ENCODE measurements at regions not wholly inside any gene's neighbourhood (a gene's known extent, or its start where the extent isn't known, plus 50 kb on each side); places are given as distances from the start of the nearest gene placed in this dataset.

- DNase-seq = no peak
Measured at GRCh38 chr7:34207810-34208209, 302.5 kb downstream of the BMPER start.

GRCh38 chr7:34208878-34209621, 303.7 kb downstream of the BMPER start:
- DNase-seq = peak; percentile 50 to 79

GRCh38 chr7:34211018-34211417, 305.7 kb downstream of the BMPER start:
- no peak for DNase-seq

GRCh38 chr7:34217972-34218371, 312.6 kb downstream of the BMPER start:
- DNase-seq = no peak

GRCh38 chr7:34219153-34219718, 313.9 kb downstream of the BMPER start:
- DNase-seq = no peak

GRCh38 chr7:34220506-34221185, 315.3 kb downstream of the BMPER start:
- DNase-seq = no peak

GRCh38 chr7:34222316-34222715, 317.0 kb downstream of the BMPER start:
- no peak for DNase-seq

- no peak for DNase-seq
Measured at GRCh38 chr7:34222722-34223121, 317.4 kb downstream of the BMPER start.

- no peak for DNase-seq
Measured at GRCh38 chr7:34224281-34224680, 318.9 kb downstream of the BMPER start.

GRCh38 chr7:34225193-34225592, 319.9 kb downstream of the BMPER start:
- DNase-seq = no peak

- no peak for DNase-seq
Measured at GRCh38 chr7:34227525-34227924, 322.2 kb downstream of the BMPER start.

GRCh38 chr7:34235101-34235500, 329.8 kb downstream of the BMPER start:
- peak in 1 of 2 experiments; percentile 31 for DNase-seq

- no peak for DNase-seq
Measured at GRCh38 chr7:34236057-34236456, 330.7 kb downstream of the BMPER start.

GRCh38 chr7:34236839-34237492, 331.6 kb downstream of the BMPER start:
- DNase-seq = no peak

GRCh38 chr7:34237493-34237849, 332.1 kb downstream of the BMPER start:
- no peak for DNase-seq

GRCh38 chr7:34240417-34240816, 335.1 kb downstream of the BMPER start:
- no peak for DNase-seq

GRCh38 chr7:34242391-34242790, 337.1 kb downstream of the BMPER start:
- DNase-seq = no peak

GRCh38 chr7:34245246-34245645, 339.9 kb downstream of the BMPER start:
- DNase-seq = no peak

- no peak for DNase-seq
Measured at GRCh38 chr7:34247468-34247867, 342.1 kb downstream of the BMPER start.

GRCh38 chr7:34249192-34249591, 343.9 kb downstream of the BMPER start:
- peak in 1 of 2 experiments; percentile 50 for DNase-seq

GRCh38 chr7:34260279-34260678, 354.9 kb downstream of the BMPER start:
- no peak for DNase-seq

GRCh38 chr7:34263168-34263567, 357.8 kb downstream of the BMPER start:
- DNase-seq = no peak

- no peak for DNase-seq
Measured at GRCh38 chr7:34269084-34269483, 363.7 kb downstream of the BMPER start.

GRCh38 chr7:34275624-34276023, 370.3 kb downstream of the BMPER start:
- DNase-seq = no peak

All from NCI-H446 (cell line).